HEK293 (cell line): ENCODE measurements at regions not wholly inside any gene's neighbourhood (a gene's known extent, or its start where the extent isn't known, plus 50 kb on each side); places are given as distances from the start of the nearest gene placed in this dataset.

Source experiments
- CTCF ChIA-PET: fragments of 350-600 bp; formaldehyde crosslinking; extraction: SDS; loops from one replicate; lab custom pipeline; 2021; ENCODE audit warnings: antibody characterized with exemption; lab: Yijun Ruan, JAX
- POLR2A ChIA-PET: fragments of 300-600 bp; formaldehyde crosslinking; extraction: SDS; loops from one replicate; lab custom pipeline; 2020; ENCODE audit warnings: antibody characterized with exemption, inconsistent platforms; lab: Yijun Ruan, JAX
- H3K27ac ChIP-seq: fragments of 200-500 bp; sonication (Bioruptor generic); 2 replicates; pipeline ENCODE4 v1.5.1; 2014; ENCODE audit warnings: low read depth, low read length, control low read depth, inconsistent platforms; ENCODE audit errors: extremely low read depth
- H3K36me3 ChIP-seq, 2 experiments: fragments of 200-500 bp in 1 of 2; sonication (Bioruptor generic) in 1 of 2; 1 replicate in 1 of 2; 2 replicates in 1 of 2; pipeline ENCODE4 v1.5.1; 2014 to 2017; ENCODE audit warnings: inconsistent platforms in 2 of 2, low read length in 2 of 2; ENCODE audit not compliant: control insufficient read depth in 2 of 2, insufficient read depth in 1 of 2
- H3K4me1 ChIP-seq: fragments of 200-500 bp; sonication (Bioruptor generic); 2 replicates; pipeline ENCODE4 v1.5.1; 2014; ENCODE audit warnings: mild to moderate bottlenecking, low read length, inconsistent platforms; ENCODE audit not compliant: control insufficient read depth, insufficient read depth
- H3K4me3 ChIP-seq: 2 replicates; pipeline ENCODE4 v1.5.1; 2011; ENCODE audit warnings: low read depth, mild to moderate bottlenecking, control low read depth, low read length, moderate library complexity
- H3K9me3 ChIP-seq: fragments of 200-500 bp; sonication (Bioruptor generic); 2 replicates; pipeline ENCODE4 v1.5.1; 2014; ENCODE audit warnings: low read depth, low read length, inconsistent platforms; ENCODE audit not compliant: control insufficient read depth, insufficient read depth
- BCL11A ChIP-seq: fragments of 450-650 bp; formaldehyde crosslinking; IDR thresholded peaks from 2 replicates; pipeline ENCODE4 v1.5.1; 2016; ENCODE audit warnings: low read depth, missing biosample characterization, missing genetic modification characterization
- BCL6B ChIP-seq: fragments of 450-650 bp; formaldehyde crosslinking; IDR thresholded peaks from 2 replicates; pipeline ENCODE4 v1.5.1; 2017; ENCODE audit warnings: missing biosample characterization, missing genetic modification characterization
- GLIS1 ChIP-seq: fragments of 450-650 bp; formaldehyde crosslinking; IDR thresholded peaks from 2 replicates; pipeline ENCODE4 v1.5.1; 2016; ENCODE audit warnings: missing biosample characterization, missing genetic modification characterization
- HOXD13 ChIP-seq: sonication (generic); formaldehyde crosslinking; IDR thresholded peaks from 2 replicates; pipeline ENCODE4 v1.8.0; 2022; ENCODE audit warnings: missing genetic modification reagents, borderline replicate concordance
- KLF1 ChIP-seq: fragments of 450-650 bp; formaldehyde crosslinking; IDR thresholded peaks from 2 replicates; pipeline ENCODE4 v1.5.1; 2016; ENCODE audit warnings: missing biosample characterization, missing genetic modification characterization
- KLF17 ChIP-seq: fragments of 450-650 bp; formaldehyde crosslinking; IDR thresholded peaks from 2 replicates; pipeline ENCODE4 v1.5.1; 2016; ENCODE audit warnings: missing biosample characterization, missing genetic modification characterization
- OSR2 ChIP-seq: fragments of 450-650 bp; formaldehyde crosslinking; IDR thresholded peaks from 2 replicates; pipeline ENCODE4 v1.5.1; 2016; ENCODE audit warnings: missing biosample characterization, missing genetic modification characterization
- TRIM28 ChIP-seq: IDR thresholded peaks from 2 replicates; pipeline ENCODE4 v1.6.1; 2011; ENCODE audit warnings: low read length, control low read depth, borderline replicate concordance
- WT1 ChIP-seq: fragments of 450-650 bp; formaldehyde crosslinking; IDR thresholded peaks from 2 replicates; pipeline ENCODE4 v1.5.1; 2016; ENCODE audit warnings: missing biosample characterization, missing genetic modification characterization
- ZFHX2 ChIP-seq: fragments of 450-650 bp; formaldehyde crosslinking; conservative IDR thresholded peaks from 2 replicates; pipeline ENCODE4 v1.5.1; 2016; ENCODE audit warnings: missing biosample characterization, missing genetic modification characterization
- ZFP69B ChIP-seq: fragments of 450-650 bp; formaldehyde crosslinking; IDR thresholded peaks from 2 replicates; pipeline ENCODE4 v1.5.1; 2016; ENCODE audit warnings: missing biosample characterization, missing genetic modification characterization
- ZNF169 ChIP-seq: fragments of 450-650 bp; formaldehyde crosslinking; IDR thresholded peaks from 2 replicates; pipeline ENCODE4 v1.5.1; 2016; ENCODE audit warnings: missing biosample characterization, missing genetic modification characterization
- ZNF214 ChIP-seq: fragments of 450-650 bp; formaldehyde crosslinking; IDR thresholded peaks from 2 replicates; pipeline ENCODE4 v1.5.1; 2017; ENCODE audit warnings: missing biosample characterization, mild to moderate bottlenecking, missing genetic modification characterization, borderline replicate concordance
- ZNF223 ChIP-seq: fragments of 450-650 bp; formaldehyde crosslinking; IDR thresholded peaks from 2 replicates; pipeline ENCODE4 v1.5.1; 2016; ENCODE audit warnings: missing biosample characterization, missing genetic modification characterization
- ZNF280D ChIP-seq: fragments of 450-650 bp; formaldehyde crosslinking; IDR thresholded peaks from 2 replicates; pipeline ENCODE4 v1.5.1; 2016; ENCODE audit warnings: missing biosample characterization, missing genetic modification characterization
- ZNF473 ChIP-seq: fragments of 450-650 bp; formaldehyde crosslinking; IDR thresholded peaks from 2 replicates; pipeline ENCODE4 v1.5.1; 2017; ENCODE audit warnings: missing biosample characterization, missing genetic modification characterization
- ZNF621 ChIP-seq: fragments of 450-650 bp; formaldehyde crosslinking; IDR thresholded peaks from 2 replicates; pipeline ENCODE4 v1.5.1; 2017; ENCODE audit warnings: missing biosample characterization, missing genetic modification characterization
- ZNF692 ChIP-seq: fragments of 450-650 bp; formaldehyde crosslinking; IDR thresholded peaks from 2 replicates; pipeline ENCODE4 v1.5.1; 2016; ENCODE audit warnings: missing biosample characterization, missing genetic modification characterization
- ZSCAN5A ChIP-seq: fragments of 450-650 bp; formaldehyde crosslinking; IDR thresholded peaks from 2 replicates; pipeline ENCODE4 v1.5.1; 2016; ENCODE audit warnings: missing biosample characterization, missing genetic modification characterization

- TF ChIP-seq ZNF280D (tag by site-specific recombination) (no peak), HOXD13 (CRISPR knock-in tag) (no peak), ZNF223 (tag by site-specific recombination) (no peak), OSR2 (no peak), KLF17 (tag by site-specific recombination) (no peak), ZNF473 (tag by site-specific recombination) (no peak), ZNF214 (tag by site-specific recombination) (no peak)
These were observed 116.0 kb upstream of the PLXNC1 start (continued) for GRCh38 chr12:94032368-94032767.

GRCh38 chr12:94033101-94033500 lies 115.3 kb upstream of the PLXNC1 start:
- TF ChIP-seq ZNF692 (tag by site-specific recombination) (no peak), KLF1 (tag by site-specific recombination) (no peak), ZFP69B (tag by site-specific recombination) (no peak), ZFHX2 (no peak), BCL11A (tag by site-specific recombination) (no peak), TRIM28 (no peak), ZSCAN5A (tag by site-specific recombination) (no peak), BCL6B (tag by site-specific recombination) (no peak), WT1 (tag by site-specific recombination) (no peak), ZNF621 (tag by site-specific recombination) (no peak), ZNF169 (no peak), GLIS1 (tag by site-specific recombination) (no peak)
- CTCF ChIA-PET, result no interaction called here
- Histone ChIP-seq H3K36me3 (no peaks in the 10 kb centered on the region), H3K4me1 (no peaks in the 10 kb centered on the region), H3K27ac (no peak overlapping the region), H3K9me3 (no peaks in the 10 kb centered on the region), H3K4me3 (no peak overlapping the region)
- POLR2A ChIA-PET, result no interaction called here
